GM23338 (cell line): ENCODE measurements at regions not wholly inside any gene's neighbourhood (a gene's known extent, or its start where the extent isn't known, plus 50 kb on each side); places are given as distances from the start of the nearest gene placed in this dataset.

ENCODE experiments used
- ATAC-seq: fragments of 200-7000 bp; cut with Tn5 transposase; 3 replicates; pipeline ENCODE4 v1.9.1; 2020
- DNase-seq: peaks from one replicate; pipeline ENCODE4 v3.0.0-alpha.2; 2015; ENCODE audit warnings: low spot score
- H2AFZ ChIP-seq: fragments of 200-600 bp; sonication (generic); 2 replicates; pipeline ENCODE4 v1.8.0; 2016; ENCODE audit warnings: antibody characterized with exemption, mild to moderate bottlenecking, moderate library complexity
- H3F3A ChIP-seq: fragments of 200-600 bp; sonication (generic); replicated peaks from 2 replicates; pipeline ENCODE4 v1.8.0; 2017; ENCODE audit warnings: antibody characterized with exemption, mixed run types, low read depth
- H3K27ac ChIP-seq: fragments of 200-600 bp; sonication (generic); 2 replicates; pipeline ENCODE4 v1.6.1; 2016; ENCODE audit warnings: low read depth
- H3K27me3 ChIP-seq: fragments of 200-600 bp; sonication (generic); 2 replicates; pipeline ENCODE4 v1.8.0; 2016; ENCODE audit warnings: mild to moderate bottlenecking, mixed run types, moderate library complexity; ENCODE audit not compliant: insufficient read depth
- H3K36me3 ChIP-seq: fragments of 200-600 bp; sonication (generic); 2 replicates; pipeline ENCODE4 v1.8.0; 2016; ENCODE audit warnings: mild to moderate bottlenecking; ENCODE audit not compliant: insufficient read depth
- H3K4me1 ChIP-seq: fragments of 200-600 bp; sonication (generic); 2 replicates; pipeline ENCODE4 v1.8.0; 2016; ENCODE audit warnings: mild to moderate bottlenecking, moderate library complexity; ENCODE audit not compliant: insufficient read depth
- H3K4me2 ChIP-seq: fragments of 200-600 bp; sonication (generic); 2 replicates; pipeline ENCODE4 v1.7.1; 2017; ENCODE audit warnings: mixed run types
- H3K4me3 ChIP-seq: fragments of 200-600 bp; sonication (generic); 2 replicates; pipeline ENCODE4 v1.6.1; 2016; ENCODE audit warnings: mixed run types
- H3K79me2 ChIP-seq: fragments of 200-600 bp; sonication (generic); replicated peaks from 2 replicates; pipeline ENCODE4 v1.8.0; 2017; ENCODE audit warnings: mild to moderate bottlenecking; ENCODE audit not compliant: insufficient read depth
- H3K9me2 ChIP-seq: fragments of 200-600 bp; sonication (generic); 2 replicates; pipeline ENCODE4 v1.8.0; 2017; ENCODE audit not compliant: insufficient read depth
- H4K20me1 ChIP-seq: fragments of 200-600 bp; sonication (generic); replicated peaks from 2 replicates; pipeline ENCODE4 v1.8.0; 2017; ENCODE audit warnings: mild to moderate bottlenecking; ENCODE audit not compliant: insufficient read depth
- H3K27ac Mint-ChIP-seq: 2 replicates; pipeline ENCODE4 v1.8.0; 2020; ENCODE audit warnings: inconsistent platforms, mild to moderate bottlenecking, moderate library complexity, mixed read lengths
- H3K27me3 Mint-ChIP-seq: 3 replicates; pipeline ENCODE4 v1.8.0; 2022; ENCODE audit warnings: low read depth, mild to moderate bottlenecking, moderate library complexity, mixed read lengths, inconsistent platforms; ENCODE audit not compliant: insufficient read depth, poor library complexity
- H3K36me3 Mint-ChIP-seq: 3 replicates; pipeline ENCODE4 v1.8.0; 2021; ENCODE audit warnings: low read depth, mild to moderate bottlenecking, inconsistent platforms, moderate library complexity, mixed read lengths
- H3K4me1 Mint-ChIP-seq: 3 replicates; pipeline ENCODE4 v1.8.0; 2020; ENCODE audit warnings: mild to moderate bottlenecking, inconsistent platforms, mixed read lengths
- H3K4me3 Mint-ChIP-seq: 3 replicates; pipeline ENCODE4 v1.8.0; 2021; ENCODE audit warnings: moderate library complexity, mild to moderate bottlenecking, inconsistent platforms, mixed read lengths
- H3K9me3 Mint-ChIP-seq: 3 replicates; pipeline ENCODE4 v1.8.0; 2020; ENCODE audit warnings: moderate library complexity, mild to moderate bottlenecking, inconsistent platforms, mixed read lengths
- CREB1 ChIP-seq: fragments of 250-450 bp; sonication (Bioruptor Pico); IDR thresholded peaks from 2 replicates; pipeline ENCODE4 v1.5.0; 2020; ENCODE audit warnings: low read depth, mild to moderate bottlenecking, moderate library complexity
- EZH2phosphoT487 ChIP-seq: fragments of 200-600 bp; sonication (generic); IDR thresholded peaks from one replicate; pipeline ENCODE4 v1.8.1; 2018; ENCODE audit warnings: antibody characterized with exemption; ENCODE audit not compliant: unreplicated experiment
- POLR2AphosphoS5 ChIP-seq: IDR thresholded peaks from 2 replicates; pipeline ENCODE4 v1.6.1; 2016; ENCODE audit warnings: antibody characterized with exemption, low read depth
- STAT1 ChIP-seq: IDR thresholded peaks from one replicate; pipeline ENCODE4 v1.6.1; 2016; ENCODE audit warnings: antibody characterized with exemption; ENCODE audit not compliant: unreplicated experiment
- ZNF331 ChIP-seq: fragments of 250-450 bp; sonication (Bioruptor Pico); IDR thresholded peaks from 2 replicates; pipeline ENCODE4 v1.5.0; 2020; ENCODE audit warnings: low read depth, mild to moderate bottlenecking, moderate library complexity
- ZNF462 ChIP-seq: fragments of 250-450 bp; sonication (Bioruptor Pico); IDR thresholded peaks from 2 replicates; pipeline ENCODE4 v1.5.0; 2020; ENCODE audit warnings: mild to moderate bottlenecking, moderate library complexity
- TF ChIP-seq, protein P1 (sequence below): IDR thresholded peaks from one replicate; pipeline ENCODE4 v1.6.1; 2018; ENCODE audit warnings: antibody characterized with exemption; ENCODE audit not compliant: unreplicated experiment

GRCh38 chr3:160622263-160623045 is 54.5 kb upstream of the ARL14 start:
- Histone ChIP-seq H3K79me2 (no peaks in the 10 kb centered on the region), H3K27ac (no peak overlapping the region), H3K4me1 (no peaks in the 10 kb centered on the region), H3F3A (no peaks in the 10 kb centered on the region), H3K4me2 (no peak overlapping the region), H4K20me1 (no peaks in the 10 kb centered on the region), H3K27me3 (no peaks in the 10 kb centered on the region), H3K36me3 (no peaks in the 10 kb centered on the region), H2AFZ (no peak overlapping the region), H3K9me2 (no peaks in the 10 kb centered on the region), H3K4me3 (no peak overlapping the region)
- no peak for DNase-seq
- H3K27ac Mint-ChIP-seq: no peak overlapping the region
- no peak overlapping the region for H3K4me3 Mint-ChIP-seq
- peaks cover 6% of the 10 kb centered on the region; the same call in 2 of the 3 replicates for H3K4me1 Mint-ChIP-seq
- no peak for ATAC-seq
- peaks cover 2% of the 10 kb centered on the region for H3K27me3 Mint-ChIP-seq
- TF ChIP-seq STAT1 (no peak), EZH2phosphoT487 (no peak), ZNF331 (CRISPR knock-in tag) (no peak), CREB1 (no peak), POLR2AphosphoS5 (no peak), ZNF462 (CRISPR knock-in tag) (no peak)
- TF ChIP-seq, protein P1, sequence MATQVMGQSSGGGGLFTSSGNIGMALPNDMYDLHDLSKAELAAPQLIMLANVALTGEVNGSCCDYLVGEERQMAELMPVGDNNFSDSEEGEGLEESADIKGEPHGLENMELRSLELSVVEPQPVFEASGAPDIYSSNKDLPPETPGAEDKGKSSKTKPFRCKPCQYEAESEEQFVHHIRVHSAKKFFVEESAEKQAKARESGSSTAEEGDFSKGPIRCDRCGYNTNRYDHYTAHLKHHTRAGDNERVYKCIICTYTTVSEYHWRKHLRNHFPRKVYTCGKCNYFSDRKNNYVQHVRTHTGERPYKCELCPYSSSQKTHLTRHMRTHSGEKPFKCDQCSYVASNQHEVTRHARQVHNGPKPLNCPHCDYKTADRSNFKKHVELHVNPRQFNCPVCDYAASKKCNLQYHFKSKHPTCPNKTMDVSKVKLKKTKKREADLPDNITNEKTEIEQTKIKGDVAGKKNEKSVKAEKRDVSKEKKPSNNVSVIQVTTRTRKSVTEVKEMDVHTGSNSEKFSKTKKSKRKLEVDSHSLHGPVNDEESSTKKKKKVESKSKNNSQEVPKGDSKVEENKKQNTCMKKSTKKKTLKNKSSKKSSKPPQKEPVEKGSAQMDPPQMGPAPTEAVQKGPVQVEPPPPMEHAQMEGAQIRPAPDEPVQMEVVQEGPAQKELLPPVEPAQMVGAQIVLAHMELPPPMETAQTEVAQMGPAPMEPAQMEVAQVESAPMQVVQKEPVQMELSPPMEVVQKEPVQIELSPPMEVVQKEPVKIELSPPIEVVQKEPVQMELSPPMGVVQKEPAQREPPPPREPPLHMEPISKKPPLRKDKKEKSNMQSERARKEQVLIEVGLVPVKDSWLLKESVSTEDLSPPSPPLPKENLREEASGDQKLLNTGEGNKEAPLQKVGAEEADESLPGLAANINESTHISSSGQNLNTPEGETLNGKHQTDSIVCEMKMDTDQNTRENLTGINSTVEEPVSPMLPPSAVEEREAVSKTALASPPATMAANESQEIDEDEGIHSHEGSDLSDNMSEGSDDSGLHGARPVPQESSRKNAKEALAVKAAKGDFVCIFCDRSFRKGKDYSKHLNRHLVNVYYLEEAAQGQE: no peak
- H3K36me3 Mint-ChIP-seq: no peaks in the 10 kb centered on the region
- H3K9me3 Mint-ChIP-seq: no peaks in the 10 kb centered on the region; the same call in 2 of the 3 replicates
